Right lobe of liver (tissue), 6 donors: ENCODE measurements at regions not wholly inside any gene's neighbourhood (a gene's known extent, or its start where the extent isn't known, plus 50 kb on each side); places are given as distances from the start of the nearest gene placed in this dataset.

ENCODE experiments used
- ATAC-seq, 4 donors: fragments of 200-7000 bp; cut with Tn5 transposase; one replicate each; pipeline ENCODE4 v1.9.1; 2020; ENCODE audit warnings: mild to moderate bottlenecking in 4 of 4, moderate library complexity in 4 of 4
- DNase-seq, 3 donors: peaks; one replicate each; pipeline ENCODE4 v3.0.0-alpha.2; 2020
- H3K27ac ChIP-seq, 3 donors: fragments of 200-600 bp; one replicate each; pipeline ENCODE4 v1.8.0; 2022
- H3K27me3 ChIP-seq, 2 donors: fragments of 200-600 bp; one replicate each; pipeline ENCODE4 v1.8.0; 2022
- H3K36me3 ChIP-seq, 4 donors: fragments of 200-600 bp; sonication (generic) in 1 of 4; one replicate each; pipeline versions ENCODE4 v1.5.1 to v1.8.0; 2017 to 2022; ENCODE audit warnings: control low read depth in 1 of 4
- H3K4me1 ChIP-seq, 4 donors: fragments of 200-600 bp; sonication (generic) in 1 of 4; one replicate each; pipeline versions ENCODE4 v1.5.1 to v1.8.0; 2017 to 2022; ENCODE audit warnings: control low read depth in 1 of 4
- H3K4me3 ChIP-seq, 3 donors: fragments of 200-600 bp; one replicate each; pipeline ENCODE4 v1.8.0; 2022
- H3K9me3 ChIP-seq, 4 donors: fragments of 200-600 bp; sonication (generic) in 1 of 4; one replicate each; pipeline versions ENCODE4 v1.5.1 to v1.8.0; 2017 to 2022; ENCODE audit warnings: control low read depth in 1 of 4
- POLR2A ChIP-seq: fragments of 450-650 bp; IDR thresholded peaks from one replicate; pipeline ENCODE4 v1.6.1; 2017; ENCODE audit warnings: antibody characterized with exemption, mild to moderate bottlenecking
- WGBS: methylation state at CpG from one replicate; pipeline ENCODE4 v1.1.6; 2018; ENCODE audit warnings: low coverage, low lambda C conversion rate; ENCODE audit not compliant: insufficient coverage; ENCODE audit errors: missing lambda C conversion rate; 5-methylcytosine and 5-hydroxymethylcytosine counted together
- intact Hi-C, 2 donors: fragments of 100-400 bp; cut with DNase I; formaldehyde crosslinking; loops; one replicate each; pipeline versions ENCODE4 v1.11.2 to v1.14.1; 2022
- TF ChIP-seq, protein P1 (sequence below), 4 donors: fragments of 200-600 bp in 3 of 4; fragments of 450-650 bp in 1 of 4; IDR thresholded peaks; one replicate each; pipeline versions ENCODE4 v1.5.1 to v1.8.0; 2016 to 2022; ENCODE audit warnings: antibody characterized with exemption in 4 of 4, mild to moderate bottlenecking in 2 of 4
- donor health status: DM: no; HTN: yes; CAD: no.
- donor health status: DM: no; HTN: no; CAD: no.
- donor health status: DM: no; HTN: no; CAD: no.
- donor health status: DM: no; HTN: yes; CAD: no.
- donor health status: DM: no; HTN: yes; CAD: no.

DNA sequence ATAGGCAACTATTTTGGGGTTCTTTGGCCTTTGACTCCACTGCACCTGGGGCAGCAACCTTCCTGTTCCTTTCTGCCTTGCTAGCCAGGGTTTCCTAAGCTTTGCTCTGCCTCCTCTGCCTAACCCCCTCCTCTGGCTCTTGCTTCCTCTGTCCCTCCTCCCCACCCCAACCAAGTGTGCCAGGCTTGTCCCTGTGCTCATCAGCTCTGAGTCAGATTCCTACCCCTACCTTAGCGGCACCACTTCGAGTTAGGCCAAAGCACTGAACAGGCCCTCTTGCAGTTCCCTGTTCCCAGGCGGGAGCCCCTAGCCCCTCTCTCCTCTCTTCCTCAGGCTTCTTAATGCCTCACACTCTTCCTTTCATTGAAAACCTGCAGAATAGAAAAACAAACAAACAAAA, 74.8 kb upstream of the HAO2 start:
- intact Hi-C loops = no loop called here
- TF ChIP-seq POLR2A = no peak
- TF ChIP-seq, protein P1, sequence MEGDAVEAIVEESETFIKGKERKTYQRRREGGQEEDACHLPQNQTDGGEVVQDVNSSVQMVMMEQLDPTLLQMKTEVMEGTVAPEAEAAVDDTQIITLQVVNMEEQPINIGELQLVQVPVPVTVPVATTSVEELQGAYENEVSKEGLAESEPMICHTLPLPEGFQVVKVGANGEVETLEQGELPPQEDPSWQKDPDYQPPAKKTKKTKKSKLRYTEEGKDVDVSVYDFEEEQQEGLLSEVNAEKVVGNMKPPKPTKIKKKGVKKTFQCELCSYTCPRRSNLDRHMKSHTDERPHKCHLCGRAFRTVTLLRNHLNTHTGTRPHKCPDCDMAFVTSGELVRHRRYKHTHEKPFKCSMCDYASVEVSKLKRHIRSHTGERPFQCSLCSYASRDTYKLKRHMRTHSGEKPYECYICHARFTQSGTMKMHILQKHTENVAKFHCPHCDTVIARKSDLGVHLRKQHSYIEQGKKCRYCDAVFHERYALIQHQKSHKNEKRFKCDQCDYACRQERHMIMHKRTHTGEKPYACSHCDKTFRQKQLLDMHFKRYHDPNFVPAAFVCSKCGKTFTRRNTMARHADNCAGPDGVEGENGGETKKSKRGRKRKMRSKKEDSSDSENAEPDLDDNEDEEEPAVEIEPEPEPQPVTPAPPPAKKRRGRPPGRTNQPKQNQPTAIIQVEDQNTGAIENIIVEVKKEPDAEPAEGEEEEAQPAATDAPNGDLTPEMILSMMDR (IDR thresholded peaks at IDR 0.05) = no peak
- no peaks in the 10 kb centered on the region for H3K9me3 ChIP-seq
- ATAC-seq (no peak), DNase-seq (no peak)
- H3K36me3 ChIP-seq = no peaks in the 10 kb centered on the region
- H3K4me3 ChIP-seq = no peak overlapping the region
- H3K27ac ChIP-seq = no peak overlapping the region
- WGBS = 71% methylated on average over 3 of the region's 3 CpGs
- H3K4me1 ChIP-seq = no peaks in the 10 kb centered on the region
- H3K27me3 ChIP-seq = no peaks in the 10 kb centered on the region

DNA sequence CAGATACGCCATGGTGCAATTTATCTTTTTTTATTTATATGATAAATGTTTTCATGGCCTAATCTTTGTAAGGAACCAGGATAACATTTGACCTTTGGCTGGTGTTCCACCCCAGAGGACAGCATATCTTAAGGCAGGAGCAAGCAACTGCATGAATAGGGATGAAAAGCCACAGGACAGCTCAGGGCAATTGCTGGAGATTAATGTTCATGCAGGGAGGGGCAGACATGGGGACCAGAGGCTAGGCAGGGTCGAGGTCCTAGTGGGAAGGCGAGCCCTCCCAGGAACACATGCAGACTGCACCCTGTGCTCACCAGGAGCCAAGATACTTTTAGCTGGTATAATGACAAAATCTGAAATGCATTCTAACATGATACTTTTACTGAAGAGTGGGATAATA, 74.4 kb upstream of the HAO2 start:
- ATAC-seq = no peak
- no peak for DNase-seq
- H3K9me3 ChIP-seq = no peaks in the 10 kb centered on the region
- H3K4me3 ChIP-seq = no peak overlapping the region
- WGBS = 59% methylated on average over 3 of the region's 3 CpGs
- H3K27ac ChIP-seq = no peak overlapping the region
- no peaks in the 10 kb centered on the region for H3K4me1 ChIP-seq
- TF ChIP-seq POLR2A = no peak
- TF ChIP-seq, protein P1 (IDR thresholded peaks at IDR 0.05) = no peak
- H3K36me3 ChIP-seq = no peaks in the 10 kb centered on the region
- no peaks in the 10 kb centered on the region for H3K27me3 ChIP-seq
- intact Hi-C loops = no loop called here

DNA sequence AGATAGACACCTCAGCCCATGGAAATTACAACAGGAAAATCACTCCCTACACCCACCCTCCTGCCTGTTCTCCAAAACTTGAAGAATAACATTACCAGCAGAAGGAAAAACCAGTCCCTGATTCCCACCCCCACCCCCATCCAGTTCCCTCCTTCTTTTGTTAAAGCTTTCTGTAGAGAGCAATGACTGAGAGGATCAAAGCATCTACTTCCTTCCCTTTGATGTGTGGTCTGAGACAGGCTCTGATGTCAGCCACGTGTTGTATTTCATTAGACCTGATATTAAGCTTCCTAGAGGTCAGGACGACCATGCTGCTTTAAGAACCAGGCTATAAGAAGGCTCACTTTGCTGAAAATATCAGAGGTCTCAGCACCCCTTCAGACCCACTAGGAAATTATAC, 73.9 kb upstream of the HAO2 start:
- Histone ChIP-seq H3K27me3 (no peaks in the 10 kb centered on the region), H3K4me1 (no peaks in the 10 kb centered on the region), H3K27ac (no peak overlapping the region), H3K36me3 (no peaks in the 10 kb centered on the region), H3K4me3 (no peak overlapping the region), H3K9me3 (no peaks in the 10 kb centered on the region)
- no peak for TF ChIP-seq POLR2A
- TF ChIP-seq, protein P1 (IDR thresholded peaks at IDR 0.05) = no peak
- no peak for DNase-seq
- intact Hi-C loops = no loop called here
- whole genome bisulfite sequencing = 29% methylated on average over 2 of the region's 2 CpGs
- no peak for ATAC-seq

DNA sequence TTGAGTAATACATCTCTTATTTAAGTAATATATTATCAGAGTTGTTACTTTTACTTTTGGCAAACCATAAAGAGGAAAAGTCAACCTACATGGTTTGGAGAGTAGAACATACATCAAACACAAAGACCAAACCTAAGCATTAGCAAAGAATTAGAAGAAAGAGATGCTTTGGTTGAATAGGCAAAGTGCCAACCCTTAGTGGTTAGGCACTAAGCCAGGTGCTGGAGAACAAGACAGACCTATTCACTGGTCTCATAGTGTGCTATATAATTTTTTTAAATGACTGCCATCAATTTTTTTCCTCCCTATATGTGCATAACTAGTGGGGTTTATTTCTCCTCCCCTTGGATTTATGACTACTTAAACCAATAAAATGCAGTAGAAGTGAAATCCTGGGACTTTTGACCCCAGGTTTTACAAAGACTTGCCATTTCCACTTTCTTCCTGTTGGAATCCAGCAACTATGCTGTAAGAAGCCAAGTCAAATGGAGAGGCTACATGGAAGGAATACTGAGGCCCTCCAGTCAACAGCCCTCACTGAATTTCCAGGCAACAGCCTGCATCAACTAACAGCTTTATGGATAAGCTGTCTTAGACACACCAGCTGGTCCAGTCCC, 69.8 kb upstream of the HAO2 start:
- no peaks in the 10 kb centered on the region for H3K27me3 ChIP-seq
- no peaks in the 10 kb centered on the region for H3K36me3 ChIP-seq
- ATAC-seq (no peak), DNase-seq (no peak)
- TF ChIP-seq POLR2A = no peak
- H3K27ac ChIP-seq = no peak overlapping the region
- intact Hi-C loops = no loop called here
- peaks cover 0 to 1% (median 0%) of the 10 kb centered on the region in 4 donors for H3K4me1 ChIP-seq
- no peaks in the 10 kb centered on the region for H3K9me3 ChIP-seq
- H3K4me3 ChIP-seq = no peak overlapping the region

DNA sequence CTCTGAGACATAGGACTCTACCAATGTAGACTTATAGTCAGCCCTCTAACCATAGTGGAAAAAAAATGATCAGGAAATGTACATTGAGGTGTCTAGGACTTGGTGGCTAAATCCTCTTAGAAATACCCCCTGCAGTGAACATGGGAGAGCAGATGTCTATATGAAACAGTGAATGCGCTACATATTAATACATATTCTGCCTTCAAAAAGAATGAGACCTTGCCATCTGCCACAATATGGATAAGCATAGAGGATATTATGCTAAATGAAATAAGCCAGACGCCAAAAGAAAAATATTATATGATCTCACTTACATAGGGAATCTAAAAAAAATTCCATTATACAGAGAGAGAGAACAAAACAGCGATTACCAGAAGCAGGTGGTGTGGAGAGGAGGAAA, 66.6 kb upstream of the HAO2 start:
- H3K9me3 ChIP-seq = no peaks in the 10 kb centered on the region
- ATAC-seq (no peak), DNase-seq (no peak)
- H3K27ac ChIP-seq = no peak overlapping the region
- TF ChIP-seq POLR2A = no peak
- TF ChIP-seq, protein P1 (IDR thresholded peaks at IDR 0.05) = no peak
- H3K4me3 ChIP-seq = no peak overlapping the region
- intact Hi-C loops = no loop called here
- 90% methylated on average over 3 of the region's 3 CpGs for WGBS
- H3K36me3 ChIP-seq = no peaks in the 10 kb centered on the region
- peaks cover 0 to 7% (median 2%) of the 10 kb centered on the region in 4 donors for H3K4me1 ChIP-seq
- H3K27me3 ChIP-seq = no peaks in the 10 kb centered on the region
